HPDE6-E6E7 (cell line): ENCODE measurements at regions not wholly inside any gene's neighbourhood (a gene's known extent, or its start where the extent isn't known, plus 50 kb on each side); places are given as distances from the start of the nearest gene placed in this dataset.
"Not testable (repeated sequence)": the region's sequence is repeated elsewhere in the genome, so short reads cannot be mapped to it uniquely, and the experiment has no call there.

Source experiments
- DNase-seq: peaks from one replicate; pipeline ENCODE4 v3.0.0; 2011; ENCODE audit warnings: missing footprints; ENCODE audit errors: extremely low spot score

- DNase-seq = no peak
These were observed 227.7 kb upstream of the TMEM260 start for GRCh38 chr14:56351861-56352260.

DNA sequence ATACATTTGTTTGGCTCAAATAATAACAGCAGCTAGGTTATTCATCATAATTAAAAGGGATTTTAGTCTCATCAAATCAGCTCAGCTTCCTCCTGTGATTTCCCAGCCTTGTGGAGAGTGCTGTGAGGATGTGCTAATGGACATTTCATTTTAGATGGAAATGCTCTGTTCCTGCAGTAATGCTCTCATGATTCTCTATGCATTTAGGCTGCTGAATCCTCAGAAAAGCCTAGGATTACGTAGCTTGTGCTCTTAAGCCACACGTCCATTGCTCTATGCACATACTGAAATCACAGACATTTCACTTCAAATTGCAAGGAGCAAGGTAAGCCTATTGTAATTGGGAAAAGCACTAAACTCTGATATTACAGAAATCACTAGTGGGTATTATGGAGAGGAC is 226.6 kb upstream of the TMEM260 start:
- no peak for DNase-seq

- DNase-seq = no peak
These were observed 222.2 kb upstream of the TMEM260 start for GRCh38 chr14:56357428-56357827.

DNA sequence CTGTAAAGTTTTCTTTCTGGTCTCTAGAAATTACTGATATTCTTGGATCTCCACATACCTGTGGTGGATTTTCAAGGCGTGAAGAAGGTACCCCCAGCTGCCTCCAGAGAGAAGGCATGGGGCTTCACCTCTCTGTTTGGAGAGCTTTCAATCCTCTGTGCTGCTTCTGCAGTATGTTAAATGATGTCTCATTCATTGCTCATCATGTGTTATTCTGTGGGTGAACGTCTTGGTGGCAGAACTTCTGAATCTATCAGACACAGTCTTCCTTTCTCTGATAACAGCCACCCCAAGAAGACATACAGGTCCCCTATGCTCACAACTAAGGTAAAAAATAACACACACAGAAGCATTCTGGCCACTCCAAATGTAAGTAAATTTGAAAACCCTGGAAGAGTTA is 221.3 kb upstream of the TMEM260 start:
- DNase-seq = no peak

DNA sequence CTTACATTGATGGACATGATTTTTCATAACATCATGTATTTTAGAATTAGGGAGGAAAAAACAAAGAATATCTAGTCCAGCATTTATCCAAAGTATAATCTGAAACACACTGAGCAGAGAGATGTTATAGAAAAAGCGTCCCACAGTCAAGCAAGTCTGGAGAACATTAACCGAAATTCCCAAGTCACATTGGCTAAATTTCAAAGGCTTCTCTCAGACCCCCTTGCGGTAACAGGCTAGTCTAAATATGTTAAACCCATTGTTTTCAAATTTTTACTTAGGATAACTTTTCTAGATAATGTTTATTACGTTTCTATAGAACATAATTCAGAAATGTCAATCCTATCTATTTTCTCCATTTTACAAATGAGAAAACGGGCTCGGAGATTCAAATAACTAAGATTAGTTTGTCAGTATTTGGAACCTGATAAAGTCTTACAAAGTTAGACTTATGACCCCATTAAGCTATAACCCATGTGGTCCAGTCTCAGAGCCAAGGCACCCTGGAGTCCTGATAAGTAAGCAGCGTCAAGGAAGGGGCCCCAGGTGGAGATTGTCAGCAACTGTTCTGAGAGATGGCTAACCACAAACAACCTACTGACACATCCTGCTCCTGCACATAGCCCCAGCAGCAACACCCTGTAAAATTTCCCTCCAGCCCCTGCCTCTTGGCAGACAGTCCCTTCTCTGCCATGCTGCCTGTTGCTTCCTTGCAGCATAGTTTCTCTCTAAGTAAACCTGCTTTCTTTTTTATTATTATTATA is 220.6 kb upstream of the TMEM260 start:
- no peak for DNase-seq

DNA sequence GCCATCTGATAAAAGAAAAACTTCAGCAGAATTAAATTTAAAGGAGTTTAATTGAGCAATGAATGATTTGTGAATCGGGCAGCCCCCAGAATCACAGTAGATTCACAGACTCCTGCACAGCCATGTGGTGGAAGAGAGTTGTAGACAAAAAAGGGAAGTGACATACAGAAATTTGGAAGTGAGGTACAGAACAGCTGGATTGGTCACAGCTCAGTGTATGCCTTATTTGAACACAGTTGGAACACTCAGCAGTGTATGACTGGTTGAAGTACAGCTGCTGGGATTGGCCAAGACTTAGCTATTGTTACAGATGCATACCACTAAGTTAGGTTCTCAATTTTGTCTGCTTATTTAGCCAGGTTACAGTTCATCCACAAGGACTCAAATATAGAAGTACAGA is 213.9 kb upstream of the TMEM260 start:
- not testable (repeated sequence) for DNase-seq

DNA sequence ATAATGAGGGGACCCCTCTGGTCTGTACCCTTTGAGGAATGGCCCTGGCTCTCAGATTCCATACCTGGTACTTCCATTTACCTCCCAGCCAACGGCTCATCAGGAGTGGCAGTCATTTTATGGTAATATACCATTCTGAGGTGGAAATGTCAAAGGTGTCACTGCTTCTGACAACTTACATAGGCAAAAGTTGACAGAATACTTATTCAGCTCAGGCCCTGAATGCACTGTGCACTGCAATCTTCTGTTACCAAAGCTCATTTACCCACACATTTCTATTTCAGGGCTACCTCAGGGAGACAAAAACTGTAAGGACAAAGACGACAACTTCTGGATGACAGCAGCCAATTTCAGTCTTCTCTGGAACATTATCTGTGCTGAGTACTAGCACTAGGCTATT is 212.2 kb upstream of the TMEM260 start:
- DNase-seq = no peak

DNA sequence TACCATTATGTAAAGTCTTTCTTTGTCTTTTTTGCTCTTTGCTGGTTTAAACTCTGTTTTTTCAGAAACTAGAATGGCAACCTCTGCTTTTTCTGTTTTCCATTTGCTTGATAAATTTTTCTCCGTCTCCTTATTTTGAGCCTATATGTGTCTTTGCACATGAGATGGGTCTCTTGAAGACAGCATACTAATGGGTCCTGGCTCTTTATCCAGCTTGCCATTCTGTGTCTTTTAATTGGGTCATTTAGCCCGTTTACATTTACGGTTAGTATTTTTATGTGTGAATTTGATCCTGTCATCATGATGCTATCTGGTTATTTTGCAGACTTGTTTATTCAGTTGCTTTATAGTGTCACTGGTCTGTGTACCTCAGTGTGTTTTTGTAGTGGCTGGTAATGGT is 207.9 kb upstream of the TMEM260 start:
- DNase-seq = no peak

DNA sequence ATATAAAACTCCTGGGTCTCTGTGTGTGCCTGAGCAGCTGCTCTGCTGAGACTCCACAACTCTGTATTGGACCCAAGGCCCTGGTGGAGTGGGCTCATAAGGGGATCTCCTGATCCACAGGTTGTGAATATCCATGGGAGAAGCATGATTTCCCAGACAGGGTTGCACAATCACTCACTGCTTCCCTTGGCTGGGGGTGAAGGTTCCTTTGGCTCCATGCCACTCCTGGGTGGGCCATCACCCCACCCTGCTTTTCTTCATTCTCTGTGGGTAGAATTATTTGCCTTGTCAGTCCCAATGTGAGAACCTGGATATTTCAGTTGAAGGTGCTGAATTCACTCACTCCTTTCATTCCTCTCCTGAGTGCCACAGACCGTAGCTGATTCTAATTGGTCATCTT is 205.2 kb upstream of the TMEM260 start:
- DNase-seq = no peak

GRCh38 chr14:56378046-56378445 is 201.6 kb upstream of the TMEM260 start:
- DNase-seq = no peak

DNA sequence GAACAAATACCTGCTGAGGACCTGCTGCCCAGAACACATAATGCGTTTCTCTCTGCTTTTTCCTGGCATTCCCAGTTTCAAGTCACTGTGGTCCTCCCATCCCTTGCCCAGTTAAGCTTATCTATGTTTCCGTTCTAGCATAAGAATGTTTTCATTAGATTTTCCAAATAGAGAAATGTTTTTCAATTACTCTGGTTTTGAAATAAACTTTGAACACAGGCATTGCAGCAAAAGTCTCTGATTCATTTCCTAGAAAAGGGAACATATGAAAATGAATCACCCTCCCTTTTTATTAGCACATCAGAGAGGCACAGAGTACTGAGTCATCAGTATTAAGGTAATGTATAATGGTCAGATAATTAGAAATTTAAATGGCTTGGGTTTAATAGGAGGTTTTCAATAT is 201.1 kb upstream of the TMEM260 start:
- DNase-seq = peak; percentile 41

GRCh38 chr14:56379956-56380355 is 199.6 kb upstream of the TMEM260 start:
- no peak for DNase-seq

DNA sequence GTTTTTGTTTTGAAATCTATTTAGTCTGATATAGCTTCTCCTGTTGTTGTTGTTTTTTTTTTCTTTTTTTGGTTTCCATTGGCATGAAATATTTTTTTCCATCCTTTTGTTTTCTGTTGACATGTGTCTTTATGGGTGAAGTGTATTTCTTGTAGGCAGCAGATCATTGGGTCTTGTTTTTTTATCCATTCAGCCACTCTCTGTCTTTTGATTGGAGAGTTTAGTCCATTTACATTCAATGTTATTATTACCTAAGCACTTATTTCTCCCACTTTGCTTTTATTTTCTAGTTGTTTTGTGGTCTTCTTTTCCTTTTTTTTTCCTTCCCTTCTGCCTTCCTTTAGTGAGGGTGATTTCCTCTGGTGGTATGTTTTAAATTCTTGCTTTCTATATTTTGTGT is 193.6 kb upstream of the TMEM260 start:
- no peak for DNase-seq

GRCh38 chr14:56390859-56391258 is 188.7 kb upstream of the TMEM260 start:
- no peak for DNase-seq

- no peak for DNase-seq
These were observed 184.6 kb upstream of the TMEM260 start for GRCh38 chr14:56394826-56395530.

DNA sequence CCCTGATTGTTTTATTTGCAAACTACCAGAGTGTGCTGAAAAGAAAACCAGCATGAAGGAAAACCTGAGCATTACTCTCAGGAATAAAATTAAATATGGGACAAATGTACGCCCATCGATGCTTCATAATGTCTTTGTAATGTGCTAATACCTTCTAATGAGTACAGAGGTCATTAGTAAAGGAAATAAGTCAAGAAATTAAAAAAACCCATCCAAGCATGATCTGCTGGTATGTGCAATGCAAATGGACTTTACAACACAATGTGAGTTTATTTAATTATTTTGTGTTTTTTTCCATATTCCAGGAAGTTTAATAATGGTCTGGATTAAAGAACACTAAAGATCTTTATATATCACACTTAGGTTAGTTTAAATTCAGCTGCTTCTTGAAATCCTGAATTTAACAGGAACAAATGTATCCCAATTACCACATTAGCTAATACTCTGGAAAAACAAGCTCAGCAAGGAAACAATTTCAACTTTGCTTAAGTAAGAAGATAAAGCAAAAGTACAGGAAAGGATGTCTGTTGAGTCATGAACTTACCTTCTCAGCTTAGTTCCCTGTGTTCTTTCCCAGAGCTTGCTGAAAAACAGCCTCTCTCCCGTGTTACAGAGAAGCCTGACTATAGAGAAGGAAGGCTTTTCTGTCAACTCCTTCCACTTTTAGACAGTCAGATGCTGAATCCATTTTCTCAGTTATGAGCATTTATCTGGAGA is 179.3 kb upstream of the TMEM260 start:
- DNase-seq = no peak

DNA sequence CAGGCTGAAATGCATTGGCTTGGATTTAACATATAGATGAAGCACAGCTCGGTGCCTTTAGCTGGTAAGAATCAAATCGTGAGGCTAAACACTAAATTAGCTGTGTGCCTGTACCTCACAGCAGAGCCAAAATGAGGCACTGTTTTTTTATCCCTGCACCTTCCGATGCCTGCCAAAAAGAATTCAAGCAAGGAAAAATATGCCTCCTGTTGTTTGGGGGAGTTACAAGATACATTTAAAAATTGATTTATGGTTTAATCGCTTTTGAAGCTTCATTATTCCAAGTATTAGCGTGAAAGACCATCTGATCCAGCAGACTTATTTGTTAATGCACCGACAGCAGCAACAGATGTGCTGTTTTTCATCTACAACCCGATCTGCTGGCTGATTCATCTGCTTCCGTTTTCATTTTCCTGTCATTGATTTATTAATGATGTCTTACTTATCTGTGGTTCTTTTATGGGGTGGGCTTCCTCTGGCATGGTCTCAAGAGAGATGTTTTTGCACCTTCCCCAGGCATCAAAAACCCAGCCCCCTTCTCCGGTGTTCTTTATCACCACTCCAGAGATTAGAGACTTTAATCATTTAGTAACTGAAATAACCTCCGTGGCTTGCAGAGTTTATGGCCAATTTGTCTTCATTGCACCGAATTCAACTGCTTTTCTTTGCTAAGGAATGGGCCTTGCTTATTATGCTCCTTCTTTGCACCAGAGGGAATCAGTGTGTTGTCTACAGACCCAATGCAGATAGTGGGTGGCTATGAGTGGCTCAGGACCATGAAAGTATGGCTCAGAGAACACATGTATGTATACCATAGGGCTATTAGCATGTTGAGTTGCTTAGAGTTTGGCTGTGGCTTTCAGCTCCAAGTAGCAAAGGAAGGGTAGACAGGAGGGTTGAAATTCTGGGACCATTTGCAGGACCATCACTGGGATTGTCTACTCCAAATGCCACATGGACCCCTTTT is 166.8 kb upstream of the TMEM260 start:
- DNase-seq = no peak

GRCh38 chr14:56413721-56414120 is 165.9 kb upstream of the TMEM260 start:
- no peak for DNase-seq

- DNase-seq = no peak
These were observed 165.4 kb upstream of the TMEM260 start for GRCh38 chr14:56414236-56414635.

- DNase-seq = no peak
These were observed 163.4 kb upstream of the TMEM260 start for GRCh38 chr14:56416213-56416612.

GRCh38 chr14:56417173-56417572 is 162.4 kb upstream of the TMEM260 start:
- DNase-seq = no peak

DNA sequence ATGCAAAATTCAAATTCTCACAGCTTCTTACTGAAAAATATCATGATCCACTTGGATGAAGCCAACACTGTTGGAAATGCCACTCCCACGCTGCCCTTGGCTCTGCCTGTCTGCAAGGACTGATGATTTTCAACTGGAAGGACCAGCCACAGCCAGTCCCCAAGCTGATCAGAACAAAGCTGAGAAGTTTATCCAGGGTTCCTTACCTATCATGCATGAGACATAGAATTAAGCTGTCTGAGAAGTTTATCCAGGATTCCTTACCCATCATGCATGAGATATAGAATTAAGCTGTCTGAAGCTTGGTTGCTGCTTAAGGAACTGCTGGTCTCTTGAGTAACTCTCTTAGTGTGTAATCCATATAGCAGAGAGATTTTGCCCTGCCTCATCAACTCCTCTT is 159.8 kb upstream of the TMEM260 start:
- no peak for DNase-seq
